LoVo (cell line): ENCODE measurements at regions not wholly inside any gene's neighbourhood (a gene's known extent, or its start where the extent isn't known, plus 50 kb on each side); places are given as distances from the start of the nearest gene placed in this dataset.
A peak's percentile ranks its signal among the peaks of the same experiment; 100 is the strongest.
"Not testable (repeated sequence)": the region's sequence is repeated elsewhere in the genome, so short reads cannot be mapped to it uniquely, and the experiment has no call there.

Experiments
- DNase-seq: peaks from one replicate; pipeline ENCODE4 v3.0.0-alpha.2; 2016; ENCODE audit warnings: low spot score

DNA sequence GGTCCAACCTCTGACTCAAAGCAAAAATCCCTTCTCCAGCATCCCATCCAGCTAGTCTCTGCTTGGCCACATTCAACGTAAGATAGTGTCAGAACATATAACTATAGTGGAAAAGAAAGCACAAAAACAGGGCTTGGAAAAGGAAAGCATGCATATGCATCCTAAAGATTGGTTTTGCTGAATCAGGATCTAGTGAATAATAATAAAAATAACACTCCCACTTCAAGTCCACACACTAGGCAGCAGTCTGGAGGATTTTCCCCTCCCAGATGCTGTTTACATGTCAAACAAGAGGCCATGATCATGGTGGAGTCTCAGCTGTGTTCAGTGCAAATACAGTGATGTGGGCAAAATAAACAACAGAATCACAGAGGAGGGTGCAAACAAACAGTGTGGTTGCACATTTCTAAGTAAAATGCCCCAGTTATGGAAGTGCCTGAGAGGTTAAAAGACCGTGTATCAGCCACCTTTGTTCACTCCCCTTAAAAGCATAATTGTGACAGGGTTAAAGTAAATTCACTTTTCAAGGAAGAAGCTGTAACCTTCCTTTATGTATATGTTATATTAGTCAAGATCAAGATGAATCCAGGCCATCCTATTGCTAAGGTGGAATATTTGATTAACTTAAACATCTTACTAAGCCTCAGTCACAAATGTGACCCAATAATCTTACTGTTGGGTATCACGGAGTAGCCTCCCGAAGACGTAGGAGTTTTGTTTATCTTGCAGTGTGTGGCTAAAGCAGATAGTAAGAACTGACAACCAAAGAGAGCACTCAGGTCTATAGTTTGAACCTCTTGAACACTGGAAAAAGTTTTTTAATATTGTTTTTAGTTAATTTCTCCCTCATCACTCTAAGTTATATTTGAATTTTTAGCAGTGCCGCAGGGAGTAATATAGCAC lies 424.5 kb downstream of the SOX2 start:
- DNase-seq, result no peak

DNA sequence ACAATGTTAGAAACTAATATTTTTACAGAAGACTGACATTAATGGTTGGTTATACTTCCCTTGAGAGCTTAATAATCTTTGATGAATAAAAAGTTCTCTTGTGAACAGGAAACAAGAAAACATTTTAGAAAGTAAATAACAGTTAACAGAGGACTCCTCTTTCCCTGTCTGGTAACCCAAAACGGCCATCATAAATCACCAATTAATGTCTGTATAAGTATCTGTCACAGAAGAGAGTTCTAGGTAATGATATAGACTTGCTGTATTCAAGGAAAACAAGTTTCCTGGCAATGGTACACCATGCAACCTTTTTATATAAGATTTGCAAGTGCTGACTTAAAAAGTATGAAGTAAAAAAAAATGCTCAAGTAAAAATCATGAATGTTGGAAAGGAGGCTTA lies 426.7 kb downstream of the SOX2 start:
- DNase-seq, result no peak

DNA sequence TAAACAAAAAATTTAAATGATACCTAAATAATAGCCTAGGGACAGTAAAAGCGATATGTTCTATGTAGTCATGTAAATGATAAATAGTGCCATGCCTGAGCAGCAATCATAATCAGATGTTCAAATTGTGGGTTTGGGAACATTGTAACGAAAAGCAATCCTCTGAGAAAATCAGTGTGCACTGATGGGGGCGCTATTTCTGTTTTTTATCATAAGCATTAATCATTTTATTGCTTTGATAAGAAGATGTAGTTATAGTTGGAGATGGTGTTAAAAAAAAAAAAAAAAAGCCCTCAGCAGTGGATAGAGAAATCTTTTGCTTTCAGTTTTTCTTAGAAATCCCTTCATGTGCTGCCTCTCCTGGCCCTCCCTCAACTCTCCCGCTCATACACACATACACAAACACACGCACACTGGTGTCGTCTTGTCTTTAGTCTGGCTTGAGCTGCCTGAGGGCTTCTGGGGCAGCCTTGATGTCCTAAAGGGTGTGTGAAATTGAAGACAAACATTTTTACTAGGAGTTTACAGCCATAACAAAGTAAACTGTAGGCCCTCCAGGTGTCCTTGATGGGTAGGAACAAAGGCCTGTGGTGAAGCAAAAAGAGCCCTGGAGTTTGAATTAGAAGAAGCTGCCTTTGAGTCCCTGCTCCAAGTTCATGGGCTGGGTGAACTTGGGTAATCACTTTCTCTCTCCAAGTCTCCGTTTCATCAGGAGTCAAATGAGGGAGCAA lies 428.1 kb downstream of the SOX2 start:
- no peak for DNase-seq

DNA sequence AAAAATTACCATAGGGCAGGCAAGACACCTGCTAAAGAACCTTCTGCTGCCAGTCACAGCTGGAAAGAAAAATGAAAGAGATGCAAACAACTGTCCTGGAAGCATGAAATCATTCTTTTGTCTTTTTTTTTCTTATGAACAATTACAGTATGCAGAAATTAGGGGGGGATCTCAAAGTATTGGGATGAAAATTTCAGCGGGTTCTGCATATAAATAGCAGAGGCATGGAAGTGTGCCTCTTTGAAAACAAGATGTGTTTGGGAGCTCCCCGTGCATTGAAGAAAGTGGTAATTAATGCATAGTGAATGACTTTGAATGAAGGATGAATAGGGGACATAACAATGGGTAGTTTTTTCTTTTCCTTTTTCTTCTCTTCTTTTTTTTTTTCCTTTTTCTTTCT lies 431.2 kb downstream of the SOX2 start:
- no peak for DNase-seq

GRCh38 chr3:182143903-182144302 lies 432.2 kb downstream of the SOX2 start:
- no peak for DNase-seq

DNA sequence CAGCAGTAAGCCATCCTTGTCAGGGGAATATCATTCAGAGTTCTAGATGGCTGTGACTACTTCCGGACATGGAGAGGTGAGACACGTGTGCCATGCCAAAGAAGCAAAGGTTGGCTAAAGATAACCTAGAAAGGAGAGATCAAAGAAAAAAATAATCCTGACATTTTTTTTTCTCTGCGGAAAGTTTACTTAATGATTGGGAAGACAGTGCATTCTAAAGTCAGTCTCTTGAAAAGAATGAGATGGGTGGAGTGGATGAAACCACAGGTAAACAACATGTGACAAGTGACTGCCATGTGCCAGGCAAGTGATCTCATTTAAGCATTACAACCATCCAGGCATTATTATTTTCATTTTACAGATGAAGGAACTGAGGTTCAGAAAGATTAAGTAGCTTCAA lies 436.6 kb downstream of the SOX2 start:
- DNase-seq, result peak; percentile 13

DNA sequence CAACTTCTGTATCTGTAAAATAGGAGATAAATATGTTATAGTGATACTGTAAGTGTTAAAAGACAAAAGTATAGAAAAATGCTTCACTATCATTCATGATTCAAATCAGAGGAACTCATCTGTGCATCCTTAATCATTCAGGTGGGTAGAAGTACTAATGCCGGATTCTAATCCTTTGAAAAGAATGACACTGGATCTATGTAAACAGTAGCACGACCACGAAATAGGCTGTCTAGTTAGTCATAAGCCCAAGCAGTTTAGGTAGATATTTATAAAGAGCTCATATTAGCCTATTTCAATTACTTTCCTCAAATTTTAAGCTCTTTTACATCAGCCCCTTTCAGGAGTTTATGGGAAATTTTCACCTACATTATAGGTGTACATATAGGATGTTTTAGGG lies 437.9 kb downstream of the SOX2 start:
- DNase-seq, result no peak

DNA sequence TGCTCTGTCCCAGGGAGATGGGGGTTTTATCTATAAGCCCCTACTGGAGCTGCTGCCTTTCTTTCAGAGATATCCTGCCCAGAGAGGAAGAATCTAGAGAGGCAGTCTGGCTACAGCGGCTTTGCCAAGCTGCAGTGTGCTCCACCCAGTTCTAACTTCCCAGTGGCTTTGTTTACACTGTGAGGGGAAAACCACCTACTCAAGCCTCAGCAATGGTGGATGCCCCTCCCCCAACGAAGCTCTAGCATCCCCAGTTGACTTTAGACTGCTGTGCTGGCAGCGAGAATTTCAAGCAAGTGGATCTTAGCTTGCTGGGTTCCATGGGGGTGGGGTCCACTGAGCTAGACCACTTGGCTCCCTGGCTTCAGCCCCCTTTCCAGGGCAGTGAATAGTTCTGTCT lies 444.6 kb downstream of the SOX2 start:
- not testable (repeated sequence) for DNase-seq

DNA sequence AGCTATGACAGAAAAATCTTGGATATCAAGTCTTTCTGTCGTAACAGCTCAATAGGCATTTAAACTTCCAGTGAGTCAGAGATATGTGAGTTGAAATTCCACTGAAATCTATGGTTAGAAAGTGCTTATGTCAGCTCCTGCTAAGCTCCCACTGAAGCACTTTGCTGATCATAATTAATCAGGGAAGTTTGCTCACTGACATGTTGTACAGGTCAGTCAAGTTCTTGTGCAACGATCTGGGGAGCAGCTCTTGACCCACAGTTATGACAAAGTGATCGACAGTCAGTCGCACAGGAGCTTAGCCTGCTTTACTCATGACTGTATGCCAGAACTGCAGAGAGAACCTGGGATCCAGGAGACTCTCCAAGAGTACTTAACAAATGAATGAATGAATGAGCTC lies 453.5 kb downstream of the SOX2 start:
- DNase-seq, result no peak

DNA sequence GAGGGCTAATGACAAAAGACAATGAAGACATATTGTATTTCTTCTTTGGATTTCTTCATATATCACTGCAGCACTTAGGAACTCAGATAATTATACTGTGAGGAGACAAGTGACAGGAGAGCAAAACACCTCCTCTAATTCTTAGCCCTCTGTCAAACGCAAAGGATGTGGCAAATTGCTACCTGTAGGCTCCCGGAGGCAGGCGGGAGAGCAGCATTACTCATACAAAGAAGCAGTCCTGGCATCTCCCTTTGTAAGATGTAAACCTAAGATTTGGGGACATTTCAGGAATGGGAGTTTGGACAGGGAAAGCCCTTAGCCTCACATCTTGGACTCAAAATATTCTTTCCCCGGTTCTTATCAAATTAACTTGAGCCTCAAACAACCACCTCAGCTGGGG lies 460.8 kb downstream of the SOX2 start:
- no peak for DNase-seq

- no peak for DNase-seq
Observed at GRCh38 chr3:182178488-182179200, 466.9 kb downstream of the SOX2 start.

- no peak for DNase-seq
Observed at GRCh38 chr3:182179631-182180030, 467.9 kb downstream of the SOX2 start.

- DNase-seq, result no peak
Observed at GRCh38 chr3:182180654-182181385, 469.1 kb downstream of the SOX2 start.

DNA sequence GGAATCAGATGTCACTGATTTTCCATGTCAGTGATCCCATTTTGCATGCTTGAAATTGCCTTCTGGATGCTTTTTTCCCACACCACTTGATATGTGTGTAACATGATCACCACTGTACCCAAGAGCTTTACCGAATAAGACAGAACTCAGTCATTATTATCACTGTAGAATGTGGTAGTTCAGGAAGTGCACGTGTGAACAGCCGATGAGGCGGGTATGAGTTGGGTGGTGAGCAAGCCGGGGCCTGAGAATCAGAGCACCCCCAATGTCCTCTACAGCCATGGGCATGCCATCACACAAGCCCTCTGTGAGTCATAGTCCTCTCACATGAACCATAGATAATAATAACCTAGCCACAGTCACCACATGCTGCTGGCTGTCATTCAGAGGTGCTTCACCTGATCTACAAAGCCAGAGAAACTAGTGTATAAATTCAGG lies 470.8 kb downstream of the SOX2 start:
- no peak for DNase-seq

DNA sequence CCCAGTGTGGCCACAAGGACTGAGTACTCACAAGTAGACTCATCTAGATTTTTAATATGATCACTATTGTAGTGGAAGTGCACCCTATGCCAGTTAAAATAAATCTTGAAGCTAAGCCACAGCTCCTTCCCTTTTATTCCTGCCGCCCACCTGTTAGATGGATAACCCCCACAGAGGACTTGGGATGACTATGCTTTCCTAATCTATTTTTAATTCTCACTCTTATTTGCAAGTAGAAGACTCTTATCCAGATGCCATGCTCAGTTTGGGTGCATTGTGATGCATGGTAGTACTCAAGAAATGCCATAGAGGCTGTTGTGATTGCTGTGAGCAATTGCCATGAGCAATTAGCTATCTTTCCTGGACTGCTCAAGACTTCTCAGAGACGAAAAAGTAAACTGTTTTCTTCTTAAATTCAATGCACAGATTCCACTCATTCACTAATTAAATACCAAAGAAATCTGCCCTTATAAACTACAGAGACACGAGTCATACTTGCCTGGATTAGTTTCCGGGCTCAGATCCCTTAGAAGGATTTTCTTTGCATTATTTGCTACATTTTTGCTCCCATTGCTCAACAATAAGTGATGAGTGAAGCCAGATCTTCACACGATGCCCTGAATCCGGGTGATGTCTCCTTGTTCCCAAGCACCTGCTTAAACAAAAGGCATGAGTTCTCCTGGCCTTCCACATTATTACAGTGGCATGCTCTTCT lies 472.1 kb downstream of the SOX2 start:
- DNase-seq, result no peak

- DNase-seq, result no peak
Observed at GRCh38 chr3:182185313-182185712, 473.6 kb downstream of the SOX2 start.

DNA sequence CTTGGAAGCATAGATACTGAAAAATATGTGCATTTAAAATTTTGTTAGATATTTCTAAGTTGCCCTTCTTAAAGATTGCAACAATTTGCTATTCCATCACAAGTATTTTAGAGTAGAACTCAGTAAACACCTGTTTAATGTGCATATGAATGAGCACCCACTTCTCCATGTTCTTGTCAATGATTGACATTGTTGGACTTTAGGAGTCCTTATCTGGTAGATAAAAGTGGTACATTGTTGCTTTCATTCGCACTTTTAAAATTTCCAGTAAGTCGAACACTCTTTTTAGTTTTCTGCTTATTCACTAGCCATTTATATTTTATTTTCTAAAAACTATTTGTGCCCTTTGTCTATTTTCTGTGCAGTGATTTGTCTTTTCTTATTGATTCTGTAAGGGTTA lies 478.3 kb downstream of the SOX2 start:
- DNase-seq, result no peak

- no peak for DNase-seq
Observed at GRCh38 chr3:182198345-182198744, 486.6 kb downstream of the SOX2 start.

DNA sequence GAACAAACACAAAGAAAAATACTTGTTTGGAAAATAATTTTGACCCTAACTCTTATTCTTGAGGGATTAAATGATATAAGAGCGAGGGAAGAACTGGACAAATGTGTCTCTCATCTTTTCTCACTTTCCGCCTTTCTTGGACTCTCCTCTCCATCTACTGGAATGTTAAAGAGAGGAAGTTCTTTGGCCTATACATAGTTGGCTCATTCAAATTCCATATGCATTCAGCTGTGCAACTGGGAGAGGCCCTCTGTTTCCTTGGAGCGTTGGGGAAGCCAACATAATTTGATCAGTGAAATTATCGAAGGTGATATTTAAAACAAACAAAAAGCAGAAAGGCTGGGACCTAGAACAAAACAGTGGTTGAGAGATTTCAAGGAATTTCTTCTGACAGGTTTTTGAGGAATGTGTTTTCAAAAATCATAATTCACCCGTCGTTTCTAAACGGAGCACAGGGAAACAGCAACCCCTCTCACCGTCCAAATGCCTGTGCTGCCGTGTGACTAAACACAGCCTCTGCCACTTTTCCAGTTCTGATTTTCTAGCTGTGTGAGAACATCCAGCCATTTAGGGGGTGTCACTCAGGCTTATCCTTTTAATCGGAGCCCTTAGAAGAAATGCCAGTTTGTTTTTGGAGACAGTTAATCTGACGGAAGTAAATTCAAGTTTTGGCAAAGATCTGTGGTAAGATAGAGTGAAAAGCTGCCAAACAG lies 489.9 kb downstream of the SOX2 start:
- DNase-seq, result no peak

DNA sequence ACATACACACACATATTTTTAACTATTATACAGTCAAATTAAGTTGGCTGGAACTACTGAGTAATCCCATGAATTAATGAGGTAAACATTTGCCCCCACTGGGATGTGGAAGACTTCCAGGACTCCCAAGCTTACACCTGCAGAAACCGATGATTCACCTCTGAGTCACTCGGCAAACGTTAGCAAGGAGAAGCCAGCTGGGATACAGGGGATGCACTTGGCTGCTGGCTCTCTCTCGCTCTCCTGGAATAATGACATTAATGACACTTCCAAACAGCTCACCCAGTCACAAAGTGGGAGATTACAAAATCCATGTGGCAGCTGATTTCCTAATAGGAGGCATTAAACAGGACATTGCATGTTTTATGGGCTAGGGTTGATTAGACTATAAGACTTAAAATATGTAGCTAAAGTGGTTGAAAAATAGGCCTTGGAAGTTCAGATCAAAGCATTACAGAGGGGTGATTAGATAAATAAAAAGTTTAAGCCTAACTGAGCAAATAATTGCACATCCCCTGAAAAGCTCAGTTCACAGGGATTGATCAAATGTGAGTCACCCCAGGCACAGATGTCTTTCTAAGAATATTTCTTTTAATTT lies 500.9 kb downstream of the SOX2 start:
- DNase-seq, result peak; percentile 95
